ENCODE measurements at regions not wholly inside any gene's neighbourhood (a gene's known extent, or its start where the extent isn't known, plus 50 kb on each side); places are given as distances from the start of the nearest gene placed in this dataset.

DNA sequence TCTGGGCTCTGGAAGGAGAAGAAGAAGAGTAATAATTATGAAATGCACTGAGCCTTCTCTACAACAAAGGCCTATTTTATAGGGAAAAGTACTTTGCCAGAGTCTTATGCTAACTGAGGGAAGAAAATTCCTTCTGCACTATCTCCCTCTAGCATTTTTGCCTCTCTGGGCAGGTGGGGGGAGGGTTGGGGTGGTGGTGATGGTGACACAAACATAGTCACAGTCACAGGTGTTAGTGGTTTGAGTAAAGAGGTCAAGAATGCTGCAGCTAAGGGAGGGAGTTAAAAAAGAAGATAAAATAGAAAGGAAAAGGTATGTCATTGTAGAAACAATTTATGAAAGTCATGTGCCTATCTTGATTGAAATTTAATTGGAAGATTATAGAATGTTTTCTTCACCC lies 140.8 kb upstream of the COL3A1 start:
- TF ChIP-seq ZNF596 (tag by site-specific recombination; IDR thresholded peaks at IDR 0.05) (no peak), CTCF (tag by site-specific recombination; IDR thresholded peaks at IDR 0.05) (no peak), ZFP69B (tag by site-specific recombination; IDR thresholded peaks at IDR 0.05) (no peak), KLF10 (tag by site-specific recombination; IDR thresholded peaks at IDR 0.05) (no peak), ZNF404 (tag by site-specific recombination; IDR thresholded peaks at IDR 0.05) (no peak), ZNF670 (tag by site-specific recombination; IDR thresholded peaks at IDR 0.05; ENCODE audit: low read depth) (no peak), MYNN (tag by site-specific recombination; IDR thresholded peaks at IDR 0.05; ENCODE audit: borderline replicate concordance) (no peak), PBX3 (CRISPR knock-in tag; IDR thresholded peaks at IDR 0.05) (no peak), ZNF561 (tag by site-specific recombination; IDR thresholded peaks at IDR 0.05; ENCODE audit: borderline replicate concordance) (no peak)
- TF ChIP-seq, protein P1, sequence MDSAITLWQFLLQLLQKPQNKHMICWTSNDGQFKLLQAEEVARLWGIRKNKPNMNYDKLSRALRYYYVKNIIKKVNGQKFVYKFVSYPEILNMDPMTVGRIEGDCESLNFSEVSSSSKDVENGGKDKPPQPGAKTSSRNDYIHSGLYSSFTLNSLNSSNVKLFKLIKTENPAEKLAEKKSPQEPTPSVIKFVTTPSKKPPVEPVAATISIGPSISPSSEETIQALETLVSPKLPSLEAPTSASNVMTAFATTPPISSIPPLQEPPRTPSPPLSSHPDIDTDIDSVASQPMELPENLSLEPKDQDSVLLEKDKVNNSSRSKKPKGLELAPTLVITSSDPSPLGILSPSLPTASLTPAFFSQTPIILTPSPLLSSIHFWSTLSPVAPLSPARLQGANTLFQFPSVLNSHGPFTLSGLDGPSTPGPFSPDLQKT (IDR thresholded peaks at IDR 0.05; ENCODE audit: borderline replicate concordance, low read depth, low read length): no peak
- TF ChIP-seq, protein P2, sequence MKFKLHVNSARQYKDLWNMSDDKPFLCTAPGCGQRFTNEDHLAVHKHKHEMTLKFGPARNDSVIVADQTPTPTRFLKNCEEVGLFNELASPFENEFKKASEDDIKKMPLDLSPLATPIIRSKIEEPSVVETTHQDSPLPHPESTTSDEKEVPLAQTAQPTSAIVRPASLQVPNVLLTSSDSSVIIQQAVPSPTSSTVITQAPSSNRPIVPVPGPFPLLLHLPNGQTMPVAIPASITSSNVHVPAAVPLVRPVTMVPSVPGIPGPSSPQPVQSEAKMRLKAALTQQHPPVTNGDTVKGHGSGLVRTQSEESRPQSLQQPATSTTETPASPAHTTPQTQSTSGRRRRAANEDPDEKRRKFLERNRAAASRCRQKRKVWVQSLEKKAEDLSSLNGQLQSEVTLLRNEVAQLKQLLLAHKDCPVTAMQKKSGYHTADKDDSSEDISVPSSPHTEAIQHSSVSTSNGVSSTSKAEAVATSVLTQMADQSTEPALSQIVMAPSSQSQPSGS (tag by site-specific recombination; IDR thresholded peaks at IDR 0.05; ENCODE audit: low read depth): no peak
